ENCODE measurements at regions not wholly inside any gene's neighbourhood (a gene's known extent, or its start where the extent isn't known, plus 50 kb on each side); places are given as distances from the start of the nearest gene placed in this dataset.
A peak's percentile ranks its signal among the peaks of the same experiment; 100 is the strongest.

GRCh38 chr9:2557693-2558092 is 63.9 kb upstream of the VLDLR start:
- no peak for DNase-seq (ENCODE audit: low read depth in 3 of 3, low spot score in 2 of 3)

- DNase-seq (ENCODE audit: low read depth in 3 of 3, low spot score in 2 of 3): peak; percentile 51 to 60 (median 57)
Observed at GRCh38 chr9:2559192-2560152, 62.1 kb upstream of the VLDLR start.

- DNase-seq (ENCODE audit: low read depth in 3 of 3, low spot score in 2 of 3): no peak
Observed at GRCh38 chr9:2560180-2560579, 61.4 kb upstream of the VLDLR start.

- DNase-seq (ENCODE audit: low read depth in 3 of 3, low spot score in 2 of 3): no peak
Observed at GRCh38 chr9:2565676-2566340, 55.8 kb upstream of the VLDLR start.

- no peak for DNase-seq (ENCODE audit: low read depth in 3 of 3, low spot score in 2 of 3)
Observed at GRCh38 chr9:2567922-2568321, 53.7 kb upstream of the VLDLR start.

GRCh38 chr9:2568689-2569088 is 52.9 kb upstream of the VLDLR start:
- DNase-seq (ENCODE audit: low read depth in 3 of 3, low spot score in 2 of 3): no peak

- peak in 2 of 3 donors; percentile 21 to 38 for DNase-seq (ENCODE audit: low read depth in 3 of 3, low spot score in 2 of 3)
Observed at GRCh38 chr9:2570615-2571479, 50.7 kb upstream of the VLDLR start.

All from right renal cortex interstitium (tissue), 3 donors.